ENCODE measurements at regions not wholly inside any gene's neighbourhood (a gene's known extent, or its start where the extent isn't known, plus 50 kb on each side); places are given as distances from the start of the nearest gene placed in this dataset.

GRCh38 chr11:88414981-88415413 is 77.5 kb upstream of the CTSC start:
- H3K4me3 Mint-ChIP-seq = peak overlapping the region; percentile 25 to 60
- ATAC-seq (peak; percentile 93), DNase-seq (peak; percentile 13 to 32)
- peaks cover 38% of the 10 kb centered on the region for H3K4me1 Mint-ChIP-seq
- H3K9me3 Mint-ChIP-seq = peaks cover 0 to 3% of the 10 kb centered on the region in 2 donors
- H3K27ac Mint-ChIP-seq = peak overlapping the region; percentile 7
- H3K27me3 Mint-ChIP-seq = no peaks in the 10 kb centered on the region

DNA sequence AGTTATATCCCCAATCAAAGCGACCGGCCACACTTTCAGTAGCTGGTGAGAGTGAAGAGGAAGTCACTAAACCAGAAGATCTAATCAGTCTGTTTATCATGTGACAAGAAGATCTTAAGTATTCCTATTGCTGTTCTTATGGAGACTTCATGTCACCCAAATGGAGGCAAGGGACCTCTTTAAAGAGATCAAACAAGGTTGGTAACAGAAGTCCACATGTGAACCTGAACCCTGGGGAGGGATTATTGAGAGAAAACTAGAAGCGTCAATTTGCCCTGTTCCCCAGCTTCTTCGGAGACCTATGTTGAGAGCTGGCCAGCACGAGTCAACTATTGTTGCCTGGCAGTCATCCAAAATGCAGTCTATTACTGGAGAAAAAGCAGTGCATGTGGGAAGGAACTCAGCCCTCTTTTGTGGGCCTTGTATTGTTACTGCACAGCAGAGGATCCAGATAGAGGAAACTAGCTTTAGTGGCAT is 76.9 kb upstream of the CTSC start:
- ATAC-seq (peak; percentile 47), DNase-seq (no peak)
- H3K9me3 Mint-ChIP-seq = peaks cover 0 to 4% of the 10 kb centered on the region in 2 donors
- H3K4me3 Mint-ChIP-seq = peak overlapping the region; percentile 25 to 60
- H3K27me3 Mint-ChIP-seq = no peaks in the 10 kb centered on the region
- no peak overlapping the region for H3K27ac Mint-ChIP-seq
- peaks cover 32% of the 10 kb centered on the region for H3K4me1 Mint-ChIP-seq

GRCh38 chr11:88411265-88411664 is 73.7 kb upstream of the CTSC start:
- no peak overlapping the region for H3K4me3 Mint-ChIP-seq
- H3K4me1 Mint-ChIP-seq = peaks cover 26% of the 10 kb centered on the region
- DNase-seq = no peak
- no peaks in the 10 kb centered on the region for H3K27me3 Mint-ChIP-seq
- H3K9me3 Mint-ChIP-seq = peaks cover 0 to 4% of the 10 kb centered on the region in 2 donors
- no peak overlapping the region for H3K27ac Mint-ChIP-seq
- ATAC-seq = no peak

GRCh38 chr11:88410656-88411055 is 73.1 kb upstream of the CTSC start:
- DNase-seq (no peak), ATAC-seq (no peak)
- peaks cover 25% of the 10 kb centered on the region for H3K4me1 Mint-ChIP-seq
- H3K27me3 Mint-ChIP-seq = no peaks in the 10 kb centered on the region
- H3K27ac Mint-ChIP-seq = no peak overlapping the region
- no peak overlapping the region for H3K4me3 Mint-ChIP-seq
- peaks cover 0 to 4% of the 10 kb centered on the region in 2 donors for H3K9me3 Mint-ChIP-seq

DNA sequence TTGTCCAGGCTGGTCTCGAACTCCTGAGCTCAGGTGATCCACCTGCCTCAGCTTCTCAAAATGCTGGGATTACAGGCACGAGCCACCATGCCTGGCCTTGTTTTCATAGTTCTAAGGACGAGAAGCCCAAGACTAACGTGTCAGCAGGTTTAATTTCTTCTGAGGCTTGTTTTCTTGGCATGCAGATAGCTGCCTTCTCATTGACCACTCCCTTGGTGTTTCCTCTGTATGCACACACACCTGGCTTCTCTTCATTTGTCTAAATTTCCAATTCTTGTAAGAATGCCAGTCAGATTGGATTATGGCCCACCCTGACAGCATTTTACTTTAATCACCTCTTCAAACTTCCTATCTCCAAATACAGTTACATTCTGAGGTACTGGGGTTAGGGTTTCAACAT is 72.5 kb upstream of the CTSC start:
- Mint-ChIP-seq H3K9me3 (peaks cover 0 to 4% of the 10 kb centered on the region in 2 donors), H3K4me1 (peaks cover 20% of the 10 kb centered on the region), H3K4me3 (no peak overlapping the region), H3K27me3 (no peaks in the 10 kb centered on the region), H3K27ac (no peak overlapping the region)
- no peak for DNase-seq
- ATAC-seq = no peak

- no peak overlapping the region for H3K27ac Mint-ChIP-seq
- peaks cover 23% of the 10 kb centered on the region for H3K4me1 Mint-ChIP-seq
- H3K27me3 Mint-ChIP-seq = no peaks in the 10 kb centered on the region
- peaks cover 0 to 4% of the 10 kb centered on the region in 2 donors for H3K9me3 Mint-ChIP-seq
- DNase-seq = no peak
- H3K4me3 Mint-ChIP-seq = no peak overlapping the region
- no peak for ATAC-seq
Measured at GRCh38 chr11:88406876-88407275, 69.3 kb upstream of the CTSC start.

GRCh38 chr11:88405853-88406252 is 68.3 kb upstream of the CTSC start:
- H3K4me1 Mint-ChIP-seq = peaks cover 23% of the 10 kb centered on the region
- ATAC-seq = no peak
- H3K4me3 Mint-ChIP-seq = no peak overlapping the region
- H3K27me3 Mint-ChIP-seq = no peaks in the 10 kb centered on the region
- no peak overlapping the region for H3K27ac Mint-ChIP-seq
- DNase-seq = no peak
- H3K9me3 Mint-ChIP-seq = peaks cover 0 to 4% of the 10 kb centered on the region in 2 donors

GRCh38 chr11:88404932-88405710 is 67.6 kb upstream of the CTSC start:
- no peak overlapping the region for H3K27ac Mint-ChIP-seq
- ATAC-seq (no peak), DNase-seq (no peak)
- no peak overlapping the region for H3K4me3 Mint-ChIP-seq
- peaks cover 23% of the 10 kb centered on the region for H3K4me1 Mint-ChIP-seq
- peaks cover 0 to 2% of the 10 kb centered on the region in 2 donors for H3K9me3 Mint-ChIP-seq
- H3K27me3 Mint-ChIP-seq = no peaks in the 10 kb centered on the region

DNA sequence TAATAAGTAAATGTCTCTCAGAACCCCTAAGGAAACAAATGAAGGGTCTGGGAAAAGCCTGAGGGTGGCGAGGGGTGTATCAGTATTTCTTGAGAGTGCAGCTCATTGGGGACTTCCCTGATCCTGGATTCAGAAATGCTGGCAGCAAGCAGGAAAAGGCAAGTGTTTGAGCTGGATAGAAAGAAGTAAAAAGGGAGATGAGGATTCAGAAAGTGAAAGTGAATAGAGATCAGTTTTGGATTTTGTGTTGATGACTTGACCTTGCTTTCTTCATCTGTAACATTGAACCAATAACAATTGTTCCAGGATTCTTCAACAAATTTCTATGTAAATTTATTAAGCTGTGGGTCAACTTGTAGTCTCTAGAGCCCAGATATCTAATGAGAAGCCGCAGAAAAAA is 66.9 kb upstream of the CTSC start:
- H3K4me1 Mint-ChIP-seq = peaks cover 23% of the 10 kb centered on the region
- H3K9me3 Mint-ChIP-seq = no peaks in the 10 kb centered on the region
- no peak overlapping the region for H3K4me3 Mint-ChIP-seq
- DNase-seq (no peak), ATAC-seq (no peak)
- peak overlapping the region in 1 of 2 donors; percentile 35 for H3K27ac Mint-ChIP-seq
- H3K27me3 Mint-ChIP-seq = no peaks in the 10 kb centered on the region

- Mint-ChIP-seq H3K4me3 (no peak overlapping the region), H3K27me3 (no peaks in the 10 kb centered on the region), H3K27ac (peak overlapping the region in 1 of 2 donors; percentile 14), H3K4me1 (peaks cover 23% of the 10 kb centered on the region), H3K9me3 (no peaks in the 10 kb centered on the region)
- no peak for DNase-seq
- no peak for ATAC-seq
Measured at GRCh38 chr11:88402784-88403183, 65.2 kb upstream of the CTSC start.

DNA sequence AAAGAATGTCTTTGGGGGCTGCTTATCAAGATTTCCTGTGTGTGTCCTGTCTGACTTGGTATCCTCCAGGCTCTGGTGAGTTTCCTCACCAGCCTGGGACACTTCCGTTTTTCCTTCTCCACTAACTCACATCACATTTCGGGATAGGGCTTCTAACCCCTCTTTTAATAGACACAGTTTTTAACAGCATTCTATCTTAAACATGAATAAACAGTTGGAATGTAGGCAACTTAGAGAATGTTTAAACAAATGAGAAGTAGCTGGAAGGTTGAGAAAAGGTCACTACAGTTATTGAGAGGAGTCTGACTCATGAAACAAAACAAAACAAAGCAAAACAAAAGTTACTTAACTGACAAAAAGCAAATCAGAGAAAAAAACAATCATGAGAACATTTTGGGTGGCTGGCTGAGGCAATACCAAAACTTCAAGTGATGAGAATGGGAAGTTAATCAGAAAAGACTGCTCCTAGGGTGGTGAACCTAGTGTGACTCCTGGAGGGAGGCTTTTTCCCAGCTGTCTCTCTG is 64.7 kb upstream of the CTSC start:
- H3K4me1 Mint-ChIP-seq = peaks cover 23% of the 10 kb centered on the region
- ATAC-seq = no peak
- no peak overlapping the region for H3K27ac Mint-ChIP-seq
- DNase-seq = no peak
- H3K9me3 Mint-ChIP-seq = no peaks in the 10 kb centered on the region
- H3K27me3 Mint-ChIP-seq = no peaks in the 10 kb centered on the region
- no peak overlapping the region for H3K4me3 Mint-ChIP-seq

- H3K27ac Mint-ChIP-seq = no peak overlapping the region
- peaks cover 7% of the 10 kb centered on the region for H3K4me1 Mint-ChIP-seq
Measured at GRCh38 chr11:88398791-88399570, 61.4 kb upstream of the CTSC start.

DNA sequence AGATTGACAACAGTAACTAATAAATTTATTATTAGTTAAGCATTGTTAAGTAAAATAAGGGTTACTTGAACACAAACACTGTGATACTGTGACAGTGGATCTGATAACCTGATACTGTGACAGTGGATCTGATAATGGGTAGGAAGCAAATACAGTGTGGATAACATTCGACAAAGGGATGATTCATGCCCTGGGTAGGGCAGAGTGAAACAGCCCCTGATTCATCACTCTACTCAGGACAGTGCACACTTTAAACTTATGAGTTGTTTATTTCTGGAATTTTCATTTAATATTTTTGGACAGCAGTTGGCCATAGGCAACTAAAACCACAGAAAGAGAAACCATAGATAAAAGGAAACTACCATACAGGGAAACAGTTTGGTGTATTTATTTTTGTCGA is 60.8 kb upstream of the CTSC start:
- no peaks in the 10 kb centered on the region for H3K27me3 Mint-ChIP-seq
- no peak for DNase-seq
- ATAC-seq = peak; percentile 77
- no peak overlapping the region for H3K27ac Mint-ChIP-seq
- H3K4me1 Mint-ChIP-seq = peaks cover 7% of the 10 kb centered on the region
- no peak overlapping the region for H3K4me3 Mint-ChIP-seq
- no peaks in the 10 kb centered on the region for H3K9me3 Mint-ChIP-seq

More at GRCh38 chr11:88398791-88399570, 61.4 kb upstream of the CTSC start:
- no peak for DNase-seq
- Mint-ChIP-seq H3K27me3 (no peaks in the 10 kb centered on the region), H3K9me3 (no peaks in the 10 kb centered on the region), H3K4me3 (no peak overlapping the region)
- no peak for ATAC-seq

DNA sequence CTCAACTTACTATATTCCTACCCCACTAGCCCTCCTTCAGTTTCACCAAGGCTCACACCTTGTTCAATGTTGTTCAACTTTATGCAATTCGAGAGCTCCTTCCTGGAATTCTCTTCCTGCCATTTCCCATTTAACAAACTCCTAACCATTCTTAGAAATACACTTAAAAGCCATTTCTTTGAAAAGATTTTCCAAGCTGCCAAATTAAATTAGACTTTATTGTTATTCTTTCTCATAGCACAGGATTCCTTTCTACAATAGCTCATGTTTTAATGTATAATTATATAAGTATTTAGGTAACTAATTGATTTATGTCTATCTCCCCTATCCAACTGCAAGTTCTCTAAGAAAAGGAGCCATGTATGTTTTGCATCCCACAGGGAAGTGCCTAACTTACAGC is 52.7 kb upstream of the CTSC start:
- DNase-seq = no peak
- H3K9me3 Mint-ChIP-seq = peaks cover 0 to 22% of the 10 kb centered on the region in 2 donors
- no peak for ATAC-seq
- no peak overlapping the region for H3K4me3 Mint-ChIP-seq
- no peak overlapping the region for H3K27ac Mint-ChIP-seq
- H3K4me1 Mint-ChIP-seq = no peaks in the 10 kb centered on the region
- no peaks in the 10 kb centered on the region for H3K27me3 Mint-ChIP-seq

DNA sequence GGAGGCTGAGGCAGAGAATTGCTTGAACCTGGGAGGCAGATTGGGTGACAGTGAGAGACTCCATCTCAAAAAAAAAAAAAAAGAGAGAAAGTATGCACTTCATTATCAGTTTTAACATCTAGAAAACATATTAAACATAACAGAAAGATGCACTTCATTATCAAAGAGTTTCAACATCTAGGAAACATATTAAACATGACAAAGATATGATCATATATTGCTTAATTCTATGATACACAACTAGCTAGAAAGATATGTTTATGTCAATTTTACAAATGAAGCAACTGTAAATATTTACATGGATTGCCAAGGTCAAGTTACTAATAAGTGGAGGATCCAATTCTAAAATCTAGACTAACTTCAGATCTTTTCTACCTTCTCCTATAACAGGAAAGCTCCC is 50.4 kb upstream of the CTSC start:
- no peak for DNase-seq
- Mint-ChIP-seq H3K4me1 (no peaks in the 10 kb centered on the region), H3K9me3 (peaks cover 0 to 22% of the 10 kb centered on the region in 2 donors), H3K27me3 (no peaks in the 10 kb centered on the region), H3K27ac (no peak overlapping the region), H3K4me3 (no peak overlapping the region)
- no peak for ATAC-seq
